Uterus (tissue), 2 donors: ENCODE measurements at regions not wholly inside any gene's neighbourhood (a gene's known extent, or its start where the extent isn't known, plus 50 kb on each side); places are given as distances from the start of the nearest gene placed in this dataset.

Experiments
- POLR2A ChIP-seq, 2 donors: fragments of 450-650 bp; IDR thresholded peaks; one replicate each; pipeline ENCODE4 v1.6.1; 2016; ENCODE audit warnings: antibody characterized with exemption in 2 of 2, mild to moderate bottlenecking in 1 of 2, moderate library complexity in 1 of 2
- TF ChIP-seq, protein P1 (sequence below), 4 experiments: fragments of 200-600 bp in 2 of 4; fragments of 450-650 bp in 2 of 4; sonication (generic) in 2 of 4; IDR thresholded peaks; one replicate each; pipeline ENCODE4 v1.5.1; 2016 to 2019; ENCODE audit warnings: antibody characterized with exemption in 4 of 4, mild to moderate bottlenecking in 2 of 4, moderate library complexity in 1 of 4

DNA sequence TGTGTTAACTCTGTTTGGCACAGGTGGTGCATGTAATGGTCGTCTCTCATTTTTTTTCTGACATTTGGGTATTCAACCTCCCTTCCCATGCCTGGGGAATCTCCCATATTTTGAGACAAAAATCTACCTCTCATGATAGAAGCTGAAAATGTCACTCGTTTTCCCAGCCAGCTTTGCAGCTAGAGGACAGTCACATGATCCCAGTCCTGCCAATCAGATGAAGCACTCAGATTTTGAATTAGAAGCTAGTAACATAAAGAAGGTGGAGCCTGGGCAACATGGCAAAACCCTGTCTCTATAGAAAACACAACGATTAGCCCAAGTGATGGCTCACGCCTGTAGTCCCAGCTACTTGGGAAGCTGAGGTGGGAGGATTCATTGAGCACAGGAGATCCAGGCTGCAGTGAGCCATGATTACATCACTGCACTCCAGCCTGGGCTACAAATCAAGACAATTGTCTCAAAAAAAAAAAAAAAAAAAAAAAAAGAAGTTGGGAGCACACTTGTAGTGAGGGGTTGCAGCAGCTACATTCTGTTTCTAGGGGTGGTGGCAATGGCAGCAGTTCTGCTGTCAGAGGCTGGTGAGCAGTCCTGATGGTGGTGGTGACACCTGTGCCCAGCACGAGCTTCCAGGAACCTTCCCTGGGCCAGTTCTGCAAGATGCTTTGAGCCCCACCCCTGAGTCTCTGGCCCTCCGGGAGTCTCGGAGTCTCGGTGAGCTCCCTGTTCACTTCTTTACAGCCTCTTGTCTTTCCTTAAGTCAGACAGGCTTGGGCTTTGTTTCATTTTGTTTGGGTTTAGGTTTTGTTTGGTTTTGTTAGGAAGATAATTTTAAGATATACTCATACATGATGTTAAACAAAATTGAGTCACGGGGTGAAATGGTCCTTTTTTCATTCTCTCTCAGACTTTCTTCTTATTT is 94.1 kb upstream of the KCNG1 start:
- TF ChIP-seq, protein P1, sequence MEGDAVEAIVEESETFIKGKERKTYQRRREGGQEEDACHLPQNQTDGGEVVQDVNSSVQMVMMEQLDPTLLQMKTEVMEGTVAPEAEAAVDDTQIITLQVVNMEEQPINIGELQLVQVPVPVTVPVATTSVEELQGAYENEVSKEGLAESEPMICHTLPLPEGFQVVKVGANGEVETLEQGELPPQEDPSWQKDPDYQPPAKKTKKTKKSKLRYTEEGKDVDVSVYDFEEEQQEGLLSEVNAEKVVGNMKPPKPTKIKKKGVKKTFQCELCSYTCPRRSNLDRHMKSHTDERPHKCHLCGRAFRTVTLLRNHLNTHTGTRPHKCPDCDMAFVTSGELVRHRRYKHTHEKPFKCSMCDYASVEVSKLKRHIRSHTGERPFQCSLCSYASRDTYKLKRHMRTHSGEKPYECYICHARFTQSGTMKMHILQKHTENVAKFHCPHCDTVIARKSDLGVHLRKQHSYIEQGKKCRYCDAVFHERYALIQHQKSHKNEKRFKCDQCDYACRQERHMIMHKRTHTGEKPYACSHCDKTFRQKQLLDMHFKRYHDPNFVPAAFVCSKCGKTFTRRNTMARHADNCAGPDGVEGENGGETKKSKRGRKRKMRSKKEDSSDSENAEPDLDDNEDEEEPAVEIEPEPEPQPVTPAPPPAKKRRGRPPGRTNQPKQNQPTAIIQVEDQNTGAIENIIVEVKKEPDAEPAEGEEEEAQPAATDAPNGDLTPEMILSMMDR (IDR thresholded peaks at IDR 0.05), result no peak
- TF ChIP-seq POLR2A (IDR thresholded peaks at IDR 0.05), result no peak
